IMR-90 (cell line): ENCODE measurements at regions not wholly inside any gene's neighbourhood (a gene's known extent, or its start where the extent isn't known, plus 50 kb on each side); places are given as distances from the start of the nearest gene placed in this dataset.
"Not testable (repeated sequence)": the region's sequence is repeated elsewhere in the genome, so short reads cannot be mapped to it uniquely, and the experiment has no call there.

Source experiments
- BHLHE40 ChIP-seq: fragments of 150-350 bp; IDR thresholded peaks from 2 replicates; pipeline ENCODE4 v1.6.1; 2016; ENCODE audit warnings: mild to moderate bottlenecking, low read depth, low read length
- CEBPB ChIP-seq: IDR thresholded peaks from 2 replicates; pipeline ENCODE4 v1.6.1; 2012; ENCODE audit warnings: low read depth, low read length, improper control_type of control experiment
- ELK1 ChIP-seq: fragments of 150-350 bp; IDR thresholded peaks from 2 replicates; pipeline ENCODE4 v1.6.1; 2016; ENCODE audit warnings: low read depth, mild to moderate bottlenecking, low read length, moderate library complexity, borderline replicate concordance
- FOS ChIP-seq: fragments of 150-350 bp; IDR thresholded peaks from 2 replicates; pipeline ENCODE4 v1.6.1; 2016; ENCODE audit warnings: low read depth, low read length
- MAZ ChIP-seq: IDR thresholded peaks from 2 replicates; pipeline ENCODE4 v1.6.1; 2012; ENCODE audit warnings: low read depth, mild to moderate bottlenecking, low read length, improper control_type of control experiment, moderate library complexity, borderline replicate concordance
- MXI1 ChIP-seq: IDR thresholded peaks from 2 replicates; pipeline ENCODE4 v1.6.1; 2012; ENCODE audit warnings: low read depth, mild to moderate bottlenecking, low read length, moderate library complexity, borderline replicate concordance
- POLR2A ChIP-seq: IDR thresholded peaks from 2 replicates; pipeline ENCODE4 v1.6.1; 2012; ENCODE audit warnings: mild to moderate bottlenecking, low read depth, low read length
- RCOR1 ChIP-seq: IDR thresholded peaks from 2 replicates; pipeline ENCODE4 v1.6.1; 2012; ENCODE audit warnings: mild to moderate bottlenecking, low read length, improper control_type of control experiment; ENCODE audit not compliant: insufficient replicate concordance
- SMC3 ChIP-seq: fragments of 150-350 bp; IDR thresholded peaks from 2 replicates; pipeline ENCODE4 v1.6.1; 2016; ENCODE audit warnings: low read depth, mild to moderate bottlenecking, antibody characterized with exemption, low read length, moderate library complexity
- TF ChIP-seq, protein P1 (sequence below): conservative IDR thresholded peaks from 2 replicates; pipeline ENCODE4 v1.5.1; 2012; ENCODE audit warnings: mild to moderate bottlenecking, low read depth, low read length, improper control_type of control experiment
- TF ChIP-seq, protein P2 (sequence below): fragments of 150-350 bp; IDR thresholded peaks from 2 replicates; pipeline ENCODE4 v1.6.1; 2017; ENCODE audit warnings: mild to moderate bottlenecking, antibody characterized with exemption, low read length, low read depth

- not testable (repeated sequence) for TF ChIP-seq ELK1, POLR2A, MAZ, RCOR1, SMC3, MXI1, FOS, CEBPB, BHLHE40
- TF ChIP-seq, protein P1, sequence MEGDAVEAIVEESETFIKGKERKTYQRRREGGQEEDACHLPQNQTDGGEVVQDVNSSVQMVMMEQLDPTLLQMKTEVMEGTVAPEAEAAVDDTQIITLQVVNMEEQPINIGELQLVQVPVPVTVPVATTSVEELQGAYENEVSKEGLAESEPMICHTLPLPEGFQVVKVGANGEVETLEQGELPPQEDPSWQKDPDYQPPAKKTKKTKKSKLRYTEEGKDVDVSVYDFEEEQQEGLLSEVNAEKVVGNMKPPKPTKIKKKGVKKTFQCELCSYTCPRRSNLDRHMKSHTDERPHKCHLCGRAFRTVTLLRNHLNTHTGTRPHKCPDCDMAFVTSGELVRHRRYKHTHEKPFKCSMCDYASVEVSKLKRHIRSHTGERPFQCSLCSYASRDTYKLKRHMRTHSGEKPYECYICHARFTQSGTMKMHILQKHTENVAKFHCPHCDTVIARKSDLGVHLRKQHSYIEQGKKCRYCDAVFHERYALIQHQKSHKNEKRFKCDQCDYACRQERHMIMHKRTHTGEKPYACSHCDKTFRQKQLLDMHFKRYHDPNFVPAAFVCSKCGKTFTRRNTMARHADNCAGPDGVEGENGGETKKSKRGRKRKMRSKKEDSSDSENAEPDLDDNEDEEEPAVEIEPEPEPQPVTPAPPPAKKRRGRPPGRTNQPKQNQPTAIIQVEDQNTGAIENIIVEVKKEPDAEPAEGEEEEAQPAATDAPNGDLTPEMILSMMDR: not testable (repeated sequence)
- TF ChIP-seq, protein P2, sequence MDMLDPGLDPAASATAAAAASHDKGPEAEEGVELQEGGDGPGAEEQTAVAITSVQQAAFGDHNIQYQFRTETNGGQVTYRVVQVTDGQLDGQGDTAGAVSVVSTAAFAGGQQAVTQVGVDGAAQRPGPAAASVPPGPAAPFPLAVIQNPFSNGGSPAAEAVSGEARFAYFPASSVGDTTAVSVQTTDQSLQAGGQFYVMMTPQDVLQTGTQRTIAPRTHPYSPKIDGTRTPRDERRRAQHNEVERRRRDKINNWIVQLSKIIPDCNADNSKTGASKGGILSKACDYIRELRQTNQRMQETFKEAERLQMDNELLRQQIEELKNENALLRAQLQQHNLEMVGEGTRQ: not testable (repeated sequence)
These were observed 128.5 kb downstream of the MRPL14 start for GRCh38 chr6:43998592-43999243.
